BLaER1 (cell line): ENCODE measurements at regions not wholly inside any gene's neighbourhood (a gene's known extent, or its start where the extent isn't known, plus 50 kb on each side); places are given as distances from the start of the nearest gene placed in this dataset.

ENCODE experiments used
- H3K27ac ChIP-seq: shearing (Covaris generic); formaldehyde crosslinking; 2 replicates; pipeline ENCODE4 v1.8.1; 2022
- H3K27me3 ChIP-seq: shearing (Covaris generic); formaldehyde crosslinking; 2 replicates; pipeline ENCODE4 v1.8.1; 2022
- H3K36me3 ChIP-seq: shearing (Covaris generic); formaldehyde crosslinking; 2 replicates; pipeline ENCODE4 v1.8.1; 2022
- H3K4me1 ChIP-seq: shearing (Covaris generic); formaldehyde crosslinking; 2 replicates; pipeline ENCODE4 v1.8.1; 2022
- H3K4me2 ChIP-seq: shearing (Covaris generic); formaldehyde crosslinking; 2 replicates; pipeline ENCODE4 v1.8.1; 2022
- H3K4me3 ChIP-seq: shearing (Covaris generic); formaldehyde crosslinking; 2 replicates; pipeline ENCODE4 v1.8.1; 2022
- H3K9ac ChIP-seq: shearing (Covaris generic); formaldehyde crosslinking; 2 replicates; pipeline ENCODE4 v1.8.1; 2022
- H3K9me3 ChIP-seq: shearing (Covaris generic); formaldehyde crosslinking; 2 replicates; pipeline ENCODE4 v1.8.1; 2022
- H4K20me1 ChIP-seq: shearing (Covaris generic); formaldehyde crosslinking; 2 replicates; pipeline ENCODE4 v1.8.1; 2022
- Cebpa-rat ChIP-seq: shearing (Covaris generic); IDR thresholded peaks from 2 replicates; pipeline ENCODE4 v1.8.1; 2022

DNA sequence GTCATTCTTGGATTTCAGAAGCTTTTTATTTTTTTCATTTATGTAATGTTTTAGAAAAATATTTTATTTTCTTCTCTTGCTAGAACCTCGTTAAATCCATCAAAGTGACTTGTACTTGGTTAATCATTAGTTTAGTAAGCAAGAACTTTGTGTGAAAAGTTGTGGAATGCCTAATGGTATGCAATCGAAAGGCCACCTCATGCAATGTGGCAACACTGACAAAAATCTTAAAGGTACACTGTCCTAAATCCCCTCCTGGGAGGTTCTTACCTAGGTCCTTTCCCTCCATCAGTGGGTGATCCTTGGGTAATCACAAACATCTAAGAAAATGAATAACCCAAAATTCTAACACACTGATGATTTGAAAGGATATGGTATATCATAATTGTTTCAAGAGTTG is 304.2 kb downstream of the DNAH5 start:
- H3K9me3 ChIP-seq, result no peaks in the 10 kb centered on the region
- no peaks in the 10 kb centered on the region for H3K4me1 ChIP-seq
- TF ChIP-seq Cebpa-rat, result no peak
- H4K20me1 ChIP-seq, result no peaks in the 10 kb centered on the region
- H3K4me2 ChIP-seq, result no peak overlapping the region
- H3K4me3 ChIP-seq, result no peak overlapping the region
- no peaks in the 10 kb centered on the region for H3K27me3 ChIP-seq
- H3K27ac ChIP-seq, result no peak overlapping the region
- H3K36me3 ChIP-seq, result no peaks in the 10 kb centered on the region
- H3K9ac ChIP-seq, result no peak overlapping the region

DNA sequence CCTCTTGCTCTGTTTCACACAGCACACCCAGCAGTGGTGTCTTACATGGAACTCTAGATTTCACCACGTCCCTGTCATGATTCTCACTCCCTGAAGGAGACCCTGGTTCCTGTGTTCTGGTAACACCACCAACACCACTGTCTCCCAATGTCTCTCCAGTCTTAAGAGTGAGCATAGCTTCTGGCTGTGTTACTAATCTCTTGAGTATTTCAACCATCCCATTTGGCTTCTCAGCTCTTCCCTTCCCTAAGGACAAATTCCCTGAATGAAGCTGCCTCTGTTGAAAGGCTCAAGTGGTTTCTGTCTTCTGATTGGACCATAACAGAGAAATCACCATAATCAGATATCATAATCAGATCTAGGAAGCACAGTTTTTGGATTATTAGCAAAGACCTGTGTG is 311.8 kb downstream of the DNAH5 start:
- Histone ChIP-seq H3K9me3 (no peaks in the 10 kb centered on the region), H3K4me2 (no peak overlapping the region), H3K4me3 (no peak overlapping the region), H3K9ac (no peak overlapping the region), H3K4me1 (no peaks in the 10 kb centered on the region), H4K20me1 (no peaks in the 10 kb centered on the region), H3K27ac (no peak overlapping the region), H3K27me3 (no peaks in the 10 kb centered on the region), H3K36me3 (no peaks in the 10 kb centered on the region)
- no peak for TF ChIP-seq Cebpa-rat

GRCh38 chr5:13629218-13629617 is 315.3 kb downstream of the DNAH5 start:
- no peaks in the 10 kb centered on the region for H3K36me3 ChIP-seq
- no peaks in the 10 kb centered on the region for H4K20me1 ChIP-seq
- H3K27me3 ChIP-seq, result no peaks in the 10 kb centered on the region
- no peak overlapping the region for H3K27ac ChIP-seq
- no peak overlapping the region for H3K4me3 ChIP-seq
- no peaks in the 10 kb centered on the region for H3K9me3 ChIP-seq
- H3K4me1 ChIP-seq, result no peaks in the 10 kb centered on the region
- H3K4me2 ChIP-seq, result no peak overlapping the region
- TF ChIP-seq Cebpa-rat, result no peak
- H3K9ac ChIP-seq, result no peak overlapping the region

GRCh38 chr5:13627673-13628454 is 316.6 kb downstream of the DNAH5 start:
- H3K4me2 ChIP-seq, result no peak overlapping the region
- no peak overlapping the region for H3K27ac ChIP-seq
- TF ChIP-seq Cebpa-rat, result no peak
- H3K36me3 ChIP-seq, result no peaks in the 10 kb centered on the region
- H3K4me3 ChIP-seq, result no peak overlapping the region
- H3K27me3 ChIP-seq, result no peaks in the 10 kb centered on the region
- H4K20me1 ChIP-seq, result no peaks in the 10 kb centered on the region
- H3K9ac ChIP-seq, result no peak overlapping the region
- no peaks in the 10 kb centered on the region for H3K9me3 ChIP-seq
- H3K4me1 ChIP-seq, result no peaks in the 10 kb centered on the region

GRCh38 chr5:13625616-13626198 is 318.8 kb downstream of the DNAH5 start:
- H3K27ac ChIP-seq, result no peak overlapping the region
- no peaks in the 10 kb centered on the region for H3K27me3 ChIP-seq
- H3K9me3 ChIP-seq, result no peaks in the 10 kb centered on the region
- H3K4me3 ChIP-seq, result no peak overlapping the region
- no peak for TF ChIP-seq Cebpa-rat
- H3K9ac ChIP-seq, result no peak overlapping the region
- H3K4me1 ChIP-seq, result no peaks in the 10 kb centered on the region
- no peaks in the 10 kb centered on the region for H4K20me1 ChIP-seq
- no peaks in the 10 kb centered on the region for H3K36me3 ChIP-seq
- H3K4me2 ChIP-seq, result no peak overlapping the region

- Histone ChIP-seq H3K27me3 (no peaks in the 10 kb centered on the region), H3K9me3 (no peaks in the 10 kb centered on the region), H3K9ac (no peak overlapping the region), H3K27ac (no peak overlapping the region), H3K36me3 (no peaks in the 10 kb centered on the region), H4K20me1 (no peaks in the 10 kb centered on the region), H3K4me1 (no peaks in the 10 kb centered on the region), H3K4me2 (no peak overlapping the region), H3K4me3 (no peak overlapping the region)
- no peak for TF ChIP-seq Cebpa-rat
Measured at GRCh38 chr5:13624283-13625074, 320.0 kb downstream of the DNAH5 start.

- Histone ChIP-seq H3K9ac (no peak overlapping the region), H3K27ac (no peak overlapping the region), H4K20me1 (no peaks in the 10 kb centered on the region), H3K4me1 (no peaks in the 10 kb centered on the region), H3K36me3 (no peaks in the 10 kb centered on the region), H3K4me3 (no peak overlapping the region), H3K9me3 (0 out of 2 replicates have a peak, but pooled peaks cover 5% of the 10 kb centered on the region), H3K4me2 (no peak overlapping the region), H3K27me3 (no peaks in the 10 kb centered on the region)
- TF ChIP-seq Cebpa-rat, result no peak
Measured at GRCh38 chr5:13613621-13614020, 330.9 kb downstream of the DNAH5 start.

- H3K4me1 ChIP-seq, result no peaks in the 10 kb centered on the region
- H3K4me2 ChIP-seq, result no peak overlapping the region
- no peaks in the 10 kb centered on the region for H3K36me3 ChIP-seq
- no peak overlapping the region for H3K4me3 ChIP-seq
- H3K9me3 ChIP-seq, result 0 out of 2 replicates have a peak, but pooled peaks cover 1% of the 10 kb centered on the region
- H4K20me1 ChIP-seq, result no peaks in the 10 kb centered on the region
- H3K27ac ChIP-seq, result no peak overlapping the region
- H3K27me3 ChIP-seq, result no peaks in the 10 kb centered on the region
- TF ChIP-seq Cebpa-rat, result no peak
- no peak overlapping the region for H3K9ac ChIP-seq
Measured at GRCh38 chr5:13611604-13612003, 332.9 kb downstream of the DNAH5 start.

DNA sequence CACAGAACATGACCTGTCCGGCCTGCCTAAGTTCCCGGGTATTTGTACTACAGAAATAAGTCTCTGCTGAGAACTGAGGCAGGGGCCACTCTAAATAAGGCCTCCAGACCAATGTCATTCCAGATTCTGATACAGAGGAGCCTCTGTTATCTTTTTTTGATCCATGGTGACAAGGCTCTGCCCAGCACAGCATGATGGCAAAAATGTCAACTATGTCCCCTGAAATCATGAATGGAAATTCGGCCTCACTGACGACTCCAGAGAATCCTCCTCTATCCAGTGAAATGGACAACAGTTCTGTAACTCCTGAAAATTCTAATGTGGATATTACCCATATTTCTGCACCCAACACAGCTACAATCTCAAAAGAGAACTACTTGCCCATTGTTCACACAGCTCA is 335.0 kb downstream of the DNAH5 start:
- H3K4me1 ChIP-seq, result no peaks in the 10 kb centered on the region
- H3K4me2 ChIP-seq, result no peak overlapping the region
- no peak overlapping the region for H3K9ac ChIP-seq
- H3K36me3 ChIP-seq, result no peaks in the 10 kb centered on the region
- no peaks in the 10 kb centered on the region for H3K9me3 ChIP-seq
- TF ChIP-seq Cebpa-rat, result no peak
- H3K27me3 ChIP-seq, result no peaks in the 10 kb centered on the region
- H3K27ac ChIP-seq, result no peak overlapping the region
- H3K4me3 ChIP-seq, result no peak overlapping the region
- no peaks in the 10 kb centered on the region for H4K20me1 ChIP-seq

DNA sequence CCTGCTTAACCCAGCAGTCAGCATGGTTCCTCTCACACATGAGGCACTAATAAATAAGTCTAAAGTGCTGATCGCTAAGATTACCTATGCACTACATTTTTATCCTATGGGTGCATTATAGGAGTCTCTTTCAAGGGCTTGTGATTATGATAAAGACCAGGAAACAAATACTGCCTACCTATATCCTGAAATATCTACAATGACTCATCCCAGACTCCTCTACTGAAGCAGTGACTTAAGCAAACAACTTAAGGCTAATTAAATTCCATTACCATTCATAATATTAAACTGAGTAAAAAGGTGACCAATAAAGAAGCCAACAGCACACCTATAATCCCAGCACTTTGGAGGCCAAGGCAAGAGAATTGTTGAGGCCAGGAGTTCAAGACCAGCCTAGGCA is 338.4 kb downstream of the DNAH5 start:
- Histone ChIP-seq H3K4me1 (no peaks in the 10 kb centered on the region), H3K27me3 (no peaks in the 10 kb centered on the region), H4K20me1 (no peaks in the 10 kb centered on the region), H3K36me3 (no peaks in the 10 kb centered on the region), H3K27ac (no peak overlapping the region), H3K9me3 (no peaks in the 10 kb centered on the region), H3K4me3 (no peak overlapping the region), H3K9ac (no peak overlapping the region), H3K4me2 (no peak overlapping the region)
- TF ChIP-seq Cebpa-rat, result no peak
